DOHH2 (cell line): ENCODE measurements at regions not wholly inside any gene's neighbourhood (a gene's known extent, or its start where the extent isn't known, plus 50 kb on each side); places are given as distances from the start of the nearest gene placed in this dataset.

Source experiments
- EZH2phosphoT487 ChIP-seq: fragments of 200-600 bp; sonication (generic); IDR thresholded peaks from 2 replicates; pipeline ENCODE4 v1.6.1; 2017; ENCODE audit warnings: borderline replicate concordance, mild to moderate bottlenecking, antibody characterized with exemption, low read length, moderate library complexity, mixed read lengths
- TF ChIP-seq, protein P1 (sequence below): fragments of 200-600 bp; sonication (generic); IDR thresholded peaks from one replicate; pipeline ENCODE4 v1.5.1; 2014; ENCODE audit warnings: antibody characterized with exemption, mild to moderate bottlenecking, low read depth, low read length; ENCODE audit not compliant: poor library complexity, severe bottlenecking

DNA sequence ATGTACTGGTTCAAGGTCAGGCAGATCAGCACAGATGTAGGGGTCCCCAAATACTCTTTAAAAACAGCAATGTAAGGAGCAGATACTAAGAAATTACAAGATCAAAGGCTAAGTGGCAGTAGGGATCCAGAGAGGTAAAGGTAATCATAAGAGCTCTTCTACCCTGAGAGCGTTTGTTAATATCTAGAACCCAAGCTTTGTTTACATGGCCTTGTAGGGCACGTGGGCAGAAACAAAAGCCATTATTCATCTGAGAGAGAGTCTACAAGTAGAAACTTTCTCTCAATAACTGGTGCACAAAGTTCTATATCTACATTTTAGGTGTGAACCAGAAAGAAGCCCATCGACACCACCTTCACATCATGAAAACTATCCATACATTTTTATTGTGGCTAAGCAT is 225.6 kb upstream of the PCDH10 start:
- TF ChIP-seq, protein P1, sequence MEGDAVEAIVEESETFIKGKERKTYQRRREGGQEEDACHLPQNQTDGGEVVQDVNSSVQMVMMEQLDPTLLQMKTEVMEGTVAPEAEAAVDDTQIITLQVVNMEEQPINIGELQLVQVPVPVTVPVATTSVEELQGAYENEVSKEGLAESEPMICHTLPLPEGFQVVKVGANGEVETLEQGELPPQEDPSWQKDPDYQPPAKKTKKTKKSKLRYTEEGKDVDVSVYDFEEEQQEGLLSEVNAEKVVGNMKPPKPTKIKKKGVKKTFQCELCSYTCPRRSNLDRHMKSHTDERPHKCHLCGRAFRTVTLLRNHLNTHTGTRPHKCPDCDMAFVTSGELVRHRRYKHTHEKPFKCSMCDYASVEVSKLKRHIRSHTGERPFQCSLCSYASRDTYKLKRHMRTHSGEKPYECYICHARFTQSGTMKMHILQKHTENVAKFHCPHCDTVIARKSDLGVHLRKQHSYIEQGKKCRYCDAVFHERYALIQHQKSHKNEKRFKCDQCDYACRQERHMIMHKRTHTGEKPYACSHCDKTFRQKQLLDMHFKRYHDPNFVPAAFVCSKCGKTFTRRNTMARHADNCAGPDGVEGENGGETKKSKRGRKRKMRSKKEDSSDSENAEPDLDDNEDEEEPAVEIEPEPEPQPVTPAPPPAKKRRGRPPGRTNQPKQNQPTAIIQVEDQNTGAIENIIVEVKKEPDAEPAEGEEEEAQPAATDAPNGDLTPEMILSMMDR: no peak
- no peak for TF ChIP-seq EZH2phosphoT487
